ENCODE measurements at regions not wholly inside any gene's neighbourhood (a gene's known extent, or its start where the extent isn't known, plus 50 kb on each side); places are given as distances from the start of the nearest gene placed in this dataset.
"Not testable (repeated sequence)": the region's sequence is repeated elsewhere in the genome, so short reads cannot be mapped to it uniquely, and the experiment has no call there.

DNA sequence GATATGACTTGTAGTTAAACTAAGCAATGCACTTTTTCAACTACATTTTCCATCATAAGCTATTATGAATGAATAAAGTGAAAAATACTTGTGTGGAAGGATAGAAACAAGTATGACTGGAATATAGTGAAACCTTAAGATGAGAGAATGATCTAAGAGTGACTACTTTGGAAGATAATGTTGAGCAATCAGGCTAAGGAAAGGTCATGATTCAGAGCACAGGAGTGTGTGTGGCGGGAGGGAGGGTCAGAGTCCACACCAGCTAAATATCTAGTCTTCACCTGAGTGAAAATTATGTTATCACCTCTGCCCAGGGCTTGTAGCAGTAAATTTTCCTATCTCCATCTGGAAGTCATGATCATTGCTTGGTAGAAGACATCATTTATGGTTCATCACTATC lies 833.4 kb upstream of the ATXN8OS start:
- DNase-seq (ENCODE audit: low read depth): no peak

DNA sequence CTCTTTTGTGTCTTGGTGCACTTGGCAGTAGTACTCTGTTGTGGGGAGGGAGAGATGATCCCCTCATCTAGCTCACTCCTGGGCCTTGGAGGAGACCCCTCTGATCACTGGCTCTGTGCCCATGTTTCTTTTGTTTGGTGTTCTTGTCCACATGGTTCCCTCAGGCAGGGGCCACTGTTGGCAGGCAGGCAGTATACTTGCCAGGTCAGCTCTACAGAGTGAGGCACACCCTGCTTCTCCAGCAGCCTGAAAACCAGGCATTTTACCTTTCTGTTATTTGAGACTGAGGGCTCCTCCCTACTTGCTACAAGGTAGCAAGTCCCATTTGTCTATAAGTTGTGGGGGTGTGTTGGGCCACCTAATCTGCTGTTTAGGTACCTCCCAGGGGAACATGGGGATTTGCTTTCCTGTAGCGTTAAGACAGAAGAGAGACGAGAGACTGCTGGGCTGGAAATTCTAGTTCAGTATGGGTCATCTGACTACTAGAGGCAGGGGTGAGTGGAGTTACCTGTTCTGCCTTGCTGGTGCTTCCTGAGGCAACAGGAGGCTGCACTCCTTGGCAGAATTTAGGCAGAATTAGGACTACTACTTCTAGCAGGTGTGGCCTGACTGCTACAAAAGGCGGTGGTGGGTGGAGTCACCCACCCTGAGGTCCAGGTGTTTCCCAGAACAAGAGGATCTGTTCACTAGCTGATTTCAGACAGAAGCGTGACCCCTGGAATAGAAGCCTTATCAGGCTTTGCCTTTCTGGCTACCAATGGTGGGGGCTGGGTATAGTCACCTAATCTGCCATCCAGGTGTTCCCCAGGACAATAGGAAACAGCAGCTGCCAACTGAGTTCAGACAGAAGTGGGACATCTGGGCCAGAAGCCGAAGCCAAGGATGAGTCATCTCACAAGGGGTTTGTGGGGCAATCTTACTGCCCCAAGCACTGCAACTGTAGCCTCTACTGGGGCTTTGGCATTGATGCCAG lies 843.0 kb upstream of the ATXN8OS start:
- no peak for DNase-seq (ENCODE audit: low read depth)

DNA sequence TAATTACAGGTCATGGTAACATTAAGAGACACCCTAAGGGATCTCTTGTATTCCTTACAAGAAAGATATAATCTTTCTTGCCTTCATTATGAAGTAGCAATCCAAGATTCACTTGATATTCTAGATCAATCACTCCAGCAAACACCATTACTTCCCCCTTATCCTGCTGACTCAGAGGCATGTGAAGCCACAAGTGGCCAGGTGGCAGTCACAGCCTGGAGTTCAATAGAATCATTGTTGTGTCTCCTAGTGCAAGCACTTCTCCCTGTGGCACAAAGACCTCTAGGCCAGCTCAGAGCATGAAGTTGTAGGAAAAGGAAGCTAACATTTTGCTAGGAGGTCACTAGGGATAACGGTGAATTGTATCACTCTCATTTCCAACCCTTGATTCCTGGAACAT lies 864.3 kb upstream of the ATXN8OS start:
- no peak for DNase-seq (ENCODE audit: low read depth)

DNA sequence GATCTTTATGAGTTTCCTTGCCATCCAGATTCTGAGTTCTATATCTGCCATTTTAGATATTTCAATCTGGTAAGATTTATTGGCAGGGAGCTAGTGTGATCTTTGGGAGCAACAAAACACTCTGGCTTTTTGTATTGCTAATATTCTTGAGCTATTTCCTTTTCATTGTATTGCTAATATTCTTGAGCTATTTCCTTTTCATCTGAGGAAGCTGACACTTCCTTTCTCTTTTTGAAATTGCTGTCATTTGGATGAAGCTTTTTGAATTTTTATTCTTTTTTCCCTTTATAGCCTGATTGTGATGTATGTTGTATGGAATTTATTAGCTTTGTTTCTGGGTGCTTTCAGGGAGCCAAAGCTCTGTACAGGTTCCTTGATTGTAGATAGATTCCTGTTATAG lies 873.5 kb upstream of the ATXN8OS start:
- no peak for DNase-seq (ENCODE audit: low read depth)

DNA sequence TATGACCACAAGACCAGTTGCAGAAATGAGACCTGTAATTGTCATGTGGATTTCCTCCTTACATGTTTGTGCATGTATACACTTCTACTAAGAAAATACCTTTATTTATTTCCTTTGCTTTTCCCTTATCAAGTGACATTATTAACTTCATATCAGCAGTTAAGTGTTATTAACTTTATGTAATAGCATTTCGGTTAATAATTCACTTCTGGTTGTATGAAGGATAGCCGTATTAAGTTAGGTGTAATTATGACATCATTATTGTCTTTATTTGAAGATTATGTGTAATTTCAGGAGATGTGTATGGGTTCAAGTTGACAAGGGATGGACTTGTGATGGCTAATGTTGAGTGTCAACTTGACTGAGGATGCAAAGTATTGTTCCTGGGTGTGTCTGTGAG lies 881.2 kb upstream of the ATXN8OS start:
- no peak for DNase-seq (ENCODE audit: low read depth)

DNA sequence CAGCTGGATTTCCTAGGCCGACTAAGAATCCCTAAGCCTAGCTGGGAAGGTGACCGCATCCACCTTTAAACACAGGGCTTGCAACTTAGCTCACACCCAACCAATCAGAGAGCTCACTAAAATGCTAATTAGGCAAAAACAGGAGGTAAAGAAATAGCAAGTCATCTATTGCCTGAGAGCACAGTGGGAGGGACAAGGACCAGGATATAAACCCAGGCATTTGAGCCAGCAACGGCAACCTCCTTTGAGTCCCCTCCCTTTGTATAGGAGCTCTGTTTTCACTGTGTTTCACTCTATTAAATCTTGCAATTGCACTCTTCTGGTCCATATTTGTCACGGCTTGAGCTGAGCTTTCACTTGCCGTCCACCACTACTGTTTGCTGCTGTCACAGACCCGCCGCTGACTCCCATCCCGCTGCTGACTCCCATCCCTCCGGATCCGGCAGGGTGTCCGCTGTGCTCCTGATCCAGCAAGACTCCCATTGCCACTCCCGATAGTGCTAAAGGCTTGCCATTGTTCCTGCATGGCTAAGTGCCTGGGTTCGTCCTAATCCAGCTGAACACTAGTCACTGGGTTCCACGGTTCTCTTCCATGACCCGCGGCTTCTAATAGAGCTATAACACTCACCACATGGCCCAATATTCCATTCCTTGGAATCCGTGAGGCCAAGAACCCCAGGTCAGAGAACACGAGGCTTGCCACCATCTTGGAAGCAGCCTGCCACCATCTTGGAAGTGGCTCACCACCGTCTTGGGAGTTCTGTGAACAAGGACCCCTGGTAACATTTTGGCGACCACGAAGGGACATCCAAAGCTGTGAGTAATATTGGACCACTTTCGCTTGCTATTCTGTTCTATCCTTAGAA lies 885.8 kb upstream of the ATXN8OS start:
- not testable (repeated sequence) for DNase-seq (ENCODE audit: low read depth)

DNA sequence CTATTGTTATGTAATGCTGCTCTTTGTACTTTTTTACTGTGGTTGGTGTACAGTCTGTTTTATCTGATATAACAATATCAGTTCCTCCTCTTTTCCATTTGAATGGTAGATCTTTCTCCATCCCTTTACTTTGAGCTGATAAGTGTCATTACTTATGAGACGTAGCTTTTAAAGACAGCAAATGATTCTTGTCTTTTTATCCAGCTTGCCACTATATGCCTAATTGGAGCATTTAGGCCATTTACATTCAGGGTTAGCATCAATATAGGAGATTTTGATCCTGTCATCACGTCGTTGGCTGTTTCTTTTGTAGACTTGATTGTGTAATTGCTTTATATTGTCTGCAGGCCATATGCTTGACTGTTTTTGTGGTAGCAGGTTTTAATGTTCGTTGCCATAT lies 894.2 kb upstream of the ATXN8OS start:
- DNase-seq (ENCODE audit: low read depth): no peak

DNA sequence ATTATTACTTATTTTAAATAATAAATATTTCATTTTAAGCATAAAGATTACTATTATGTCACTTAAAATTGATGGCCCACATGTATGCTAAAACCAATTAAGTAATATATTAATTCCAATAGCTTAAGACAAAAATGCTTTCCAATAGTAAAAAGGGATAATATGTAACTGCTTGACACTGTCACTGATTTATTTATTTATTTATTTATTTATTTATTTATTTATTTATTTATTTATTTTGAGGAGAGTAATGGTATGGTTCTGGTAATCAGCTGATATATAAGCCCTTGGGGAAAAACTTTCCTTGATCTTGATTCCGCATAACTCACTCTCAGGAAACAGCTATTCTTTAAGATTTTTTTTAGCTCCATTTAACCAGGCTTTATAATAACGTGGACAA lies 903.0 kb upstream of the ATXN8OS start:
- no peak for DNase-seq (ENCODE audit: low read depth)

DNA sequence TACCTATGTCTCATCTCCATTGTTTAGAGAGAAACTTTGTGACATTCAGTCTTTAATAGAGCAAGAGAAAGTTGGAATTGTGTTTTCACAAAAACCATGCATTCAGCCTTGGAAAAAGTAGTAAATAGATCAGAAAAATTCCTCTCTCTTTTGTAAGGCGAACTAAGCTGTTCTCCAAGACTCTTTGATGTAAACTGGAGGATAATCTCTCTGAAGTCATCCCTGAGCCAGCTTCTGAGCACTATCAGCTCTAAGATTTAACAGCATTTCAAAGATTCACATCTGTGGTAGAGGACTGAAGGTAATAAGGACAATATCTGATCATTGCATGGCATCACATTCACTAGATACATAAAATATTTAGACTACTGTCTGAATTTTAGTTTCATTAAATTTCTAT lies 904.6 kb upstream of the ATXN8OS start:
- DNase-seq (ENCODE audit: low read depth): no peak

DNA sequence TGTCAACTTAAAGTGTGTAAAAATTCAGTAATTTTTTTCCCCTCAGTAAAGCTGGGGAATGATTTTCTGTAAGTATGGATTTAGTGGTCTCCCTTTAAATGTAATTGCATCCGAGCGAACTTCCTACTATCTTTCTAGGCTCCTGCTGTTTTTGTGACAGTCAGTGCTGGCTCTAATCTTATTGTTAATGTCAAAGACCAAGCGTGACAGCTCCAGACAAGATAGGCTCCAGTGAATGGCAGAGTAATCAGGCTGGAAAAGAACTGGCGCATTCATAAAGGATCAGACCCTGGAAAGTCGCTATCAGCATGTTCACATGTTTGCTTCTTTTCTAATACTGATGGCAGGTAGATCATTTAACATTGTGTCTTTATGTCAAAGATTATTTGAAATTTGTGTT lies 908.0 kb upstream of the ATXN8OS start:
- DNase-seq (ENCODE audit: low read depth): no peak

DNA sequence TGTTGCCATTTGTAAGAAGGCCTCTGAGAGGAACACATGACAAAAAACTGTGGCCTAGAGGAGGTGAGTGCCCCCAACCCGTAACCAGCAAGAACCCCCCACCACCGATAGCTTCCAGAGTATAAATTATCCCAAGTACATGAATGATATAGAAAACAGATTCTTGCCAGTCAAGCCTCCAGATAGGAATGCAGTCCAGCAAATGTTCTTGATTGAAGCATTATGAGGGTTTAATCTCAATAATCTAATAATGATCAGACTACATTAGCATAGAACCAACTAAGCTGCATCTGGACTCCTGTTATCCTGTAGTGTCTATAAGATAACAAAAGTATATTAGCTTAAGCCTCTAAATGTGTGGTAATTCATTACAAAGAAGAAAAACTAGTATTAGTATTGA lies 908.9 kb upstream of the ATXN8OS start:
- DNase-seq (ENCODE audit: low read depth): no peak

DNA sequence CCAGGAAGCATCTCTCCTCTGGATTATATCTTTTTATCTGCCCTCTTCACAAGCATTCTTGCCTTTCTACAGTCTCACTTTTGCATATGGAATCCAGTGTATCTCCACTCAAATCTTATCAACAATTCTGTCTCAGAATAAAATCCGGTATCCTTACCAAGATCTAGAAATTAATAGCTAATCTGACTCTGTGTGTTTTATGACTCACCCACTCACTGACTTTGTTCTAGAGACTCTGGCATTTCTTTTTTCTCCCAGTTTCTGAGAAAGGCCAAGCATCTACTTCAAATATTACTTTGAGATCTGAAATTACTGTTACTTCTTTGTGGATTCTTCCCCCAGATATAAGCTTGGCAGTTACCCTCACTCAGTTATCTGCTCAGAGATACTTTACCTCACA lies 913.5 kb upstream of the ATXN8OS start:
- DNase-seq (ENCODE audit: low read depth): no peak

DNA sequence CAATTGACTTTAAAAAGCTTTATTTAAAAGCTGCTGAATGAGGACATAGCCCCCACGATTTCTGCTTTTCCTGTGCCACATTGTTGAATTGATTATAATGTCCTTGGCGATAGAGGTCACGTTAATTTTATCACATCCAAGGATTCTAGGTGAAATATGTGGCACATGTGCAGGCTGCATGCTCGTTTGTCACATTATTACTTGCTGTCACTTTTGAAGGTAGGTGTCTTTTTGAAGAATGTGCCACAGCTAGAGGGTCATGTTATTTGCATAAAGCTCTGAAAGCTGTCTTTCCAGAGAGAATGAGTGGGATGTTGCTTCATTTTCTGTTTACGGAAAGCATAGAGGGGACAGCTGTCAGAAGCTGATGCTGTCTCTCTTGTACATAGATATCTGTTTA lies 927.6 kb upstream of the ATXN8OS start:
- DNase-seq (ENCODE audit: low read depth): no peak

DNA sequence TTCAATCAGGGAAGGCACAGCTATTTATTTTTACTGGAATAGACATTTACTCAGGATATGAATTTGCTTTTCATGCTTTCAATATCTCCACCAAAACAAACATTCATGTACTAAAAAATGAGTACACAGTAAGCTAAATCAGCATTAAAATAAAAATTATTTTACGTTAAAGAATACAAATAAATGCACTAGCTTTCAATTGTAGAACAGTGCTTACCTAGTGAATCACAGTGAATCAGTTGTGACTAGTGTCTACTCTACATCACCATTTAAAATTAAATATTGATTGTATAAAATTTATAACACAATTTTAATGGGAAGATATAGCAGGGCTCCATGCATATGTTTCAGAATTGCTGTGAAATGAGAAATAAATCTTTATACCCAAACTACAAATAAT lies 929.6 kb upstream of the ATXN8OS start:
- no peak for DNase-seq (ENCODE audit: low read depth)

DNA sequence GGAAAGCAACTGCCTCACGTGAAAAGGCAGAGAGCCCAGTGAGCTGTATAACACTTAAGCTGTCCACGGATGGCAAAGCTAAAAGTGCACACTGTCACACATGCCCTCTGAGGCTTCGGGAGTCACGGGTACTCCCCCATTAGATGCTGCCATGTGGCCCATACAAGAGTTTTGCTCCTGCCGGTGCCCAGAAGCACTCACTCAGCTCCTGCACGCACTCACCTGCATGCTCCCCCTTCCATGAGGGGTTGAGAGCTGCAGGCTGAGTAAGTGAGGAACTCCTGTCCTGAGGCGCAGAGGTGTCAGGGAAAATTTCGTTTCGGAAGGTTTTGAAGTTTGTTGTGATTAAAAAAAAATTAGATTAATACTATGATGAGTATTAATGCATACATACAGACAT lies 939.2 kb upstream of the ATXN8OS start:
- DNase-seq (ENCODE audit: low read depth): no peak

DNA sequence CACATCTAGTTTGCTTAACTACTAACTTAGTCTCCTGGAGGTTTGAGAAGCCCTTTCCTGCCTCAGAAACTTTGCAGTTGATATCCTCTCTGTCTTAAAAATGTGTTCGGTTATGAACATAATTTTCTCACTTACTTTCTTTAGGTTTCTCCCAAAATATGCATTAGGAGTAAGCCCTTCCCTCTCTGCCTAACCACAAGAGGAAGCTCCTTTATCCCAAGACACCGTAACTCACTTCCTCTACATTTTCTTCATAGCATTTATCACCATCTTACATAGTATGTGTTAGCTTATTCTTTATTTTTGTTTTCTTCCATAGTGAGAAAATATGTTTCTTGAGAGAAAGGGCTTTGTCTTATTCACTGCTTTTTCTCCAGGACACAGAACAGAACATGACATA lies 952.5 kb upstream of the ATXN8OS start:
- DNase-seq (ENCODE audit: low read depth): no peak

DNA sequence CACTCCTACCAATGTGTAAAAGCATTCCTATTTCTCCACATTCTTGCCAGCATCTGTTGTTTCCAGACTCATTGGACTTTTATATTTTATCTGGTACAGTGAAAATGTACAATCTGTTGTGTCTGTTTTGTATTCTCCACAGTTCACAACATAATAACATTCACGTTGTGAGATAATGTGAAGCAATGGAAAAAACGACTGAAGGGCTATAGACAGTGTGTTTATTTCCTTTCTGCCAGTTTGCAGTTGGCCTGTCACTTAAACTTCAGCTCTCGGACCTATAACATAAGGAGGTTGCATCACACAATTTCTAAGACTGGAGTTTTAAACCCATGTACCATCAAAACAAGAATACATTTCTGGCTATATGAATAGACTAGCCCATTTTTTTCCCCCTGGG lies 965.5 kb upstream of the ATXN8OS start:
- no peak for DNase-seq (ENCODE audit: low read depth)

DNA sequence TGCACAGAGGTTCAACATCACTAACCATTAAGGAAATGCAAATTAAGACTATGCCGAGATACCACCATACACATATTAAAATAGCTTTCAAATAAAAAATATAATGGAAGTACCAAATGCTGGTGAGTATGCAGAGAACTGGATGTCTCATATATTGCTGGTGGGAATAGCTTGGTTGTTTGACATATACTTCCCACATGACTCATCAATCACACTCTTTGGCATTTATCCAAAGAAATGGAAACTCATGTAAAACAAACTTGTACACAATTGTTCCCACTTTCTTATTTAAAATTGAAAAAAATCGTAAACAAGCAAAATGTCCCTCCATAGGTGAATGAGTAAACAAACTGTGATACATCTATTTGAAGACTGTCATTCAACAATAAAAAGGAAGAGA lies 982.6 kb upstream of the ATXN8OS start:
- no peak for DNase-seq (ENCODE audit: low read depth)

DNA sequence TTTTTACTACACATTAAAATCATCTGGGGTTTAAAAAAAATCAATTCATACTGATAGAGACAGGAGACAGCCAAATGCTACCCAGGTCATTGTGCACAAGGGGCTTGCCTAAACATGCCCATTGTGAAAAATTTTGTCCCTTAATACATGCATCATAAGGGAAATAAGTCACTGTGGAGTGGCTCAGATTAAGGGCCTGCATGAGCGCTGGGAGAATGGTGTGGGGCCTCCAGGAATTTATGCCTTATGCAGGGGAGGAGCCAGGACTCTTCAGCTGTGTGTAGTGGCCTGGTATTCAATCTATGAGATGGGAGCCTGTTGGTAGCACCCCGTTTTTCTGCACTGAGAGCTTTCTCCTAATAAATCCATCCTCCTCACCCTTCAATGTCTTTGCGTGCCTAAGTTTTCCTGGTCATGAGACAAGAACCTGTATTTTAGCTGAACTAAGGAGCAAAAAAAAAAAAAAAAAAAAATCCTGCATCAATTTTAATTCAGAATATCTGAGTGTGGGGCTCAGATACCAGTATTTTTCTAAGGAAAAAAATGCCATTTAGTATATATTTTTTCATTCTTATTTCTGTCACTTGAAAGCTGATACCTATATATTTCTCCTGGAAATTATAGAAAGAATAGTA lies 997.6 kb upstream of the ATXN8OS start:
- no peak for DNase-seq (ENCODE audit: low read depth)

DNA sequence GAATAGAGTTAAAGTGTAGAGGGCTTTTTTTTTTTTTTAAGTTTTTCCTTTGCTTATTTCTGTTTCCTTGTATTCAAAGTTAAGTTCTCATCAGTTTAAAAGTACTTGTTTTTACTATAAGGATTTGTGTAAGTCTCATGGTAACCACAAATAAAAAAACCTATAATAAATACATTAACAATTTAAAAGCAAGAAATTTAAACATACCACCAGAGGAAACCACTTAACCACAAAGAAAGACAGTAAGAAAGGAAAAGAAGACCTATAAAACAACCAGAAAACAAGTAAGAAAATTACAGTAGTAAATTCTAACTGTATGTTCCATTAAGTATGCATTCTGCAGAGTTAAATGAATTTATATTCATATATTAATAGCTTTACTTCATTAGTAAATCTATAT lies 999.1 kb upstream of the ATXN8OS start:
- no peak for DNase-seq (ENCODE audit: low read depth)

DNA sequence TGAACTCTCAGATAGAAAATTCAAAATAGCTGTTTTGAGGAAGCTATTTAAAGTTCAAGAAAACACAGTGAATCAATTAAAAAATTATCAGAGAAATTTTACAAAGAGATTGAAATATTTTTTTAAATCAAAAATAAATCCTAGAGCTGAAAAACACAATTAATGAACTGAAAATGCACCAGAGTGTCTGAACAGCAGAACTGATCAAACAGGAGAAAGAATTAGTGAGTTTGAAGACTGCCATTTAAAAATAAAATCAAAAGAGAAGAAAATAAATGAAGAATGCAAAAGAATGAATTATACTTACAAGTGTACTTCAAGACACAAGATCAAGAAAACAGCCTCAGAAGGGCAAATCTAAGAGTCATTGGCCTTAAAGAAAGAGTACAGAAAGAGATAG lies 1000.2 kb upstream of the ATXN8OS start:
- DNase-seq (ENCODE audit: low read depth): no peak

DNA sequence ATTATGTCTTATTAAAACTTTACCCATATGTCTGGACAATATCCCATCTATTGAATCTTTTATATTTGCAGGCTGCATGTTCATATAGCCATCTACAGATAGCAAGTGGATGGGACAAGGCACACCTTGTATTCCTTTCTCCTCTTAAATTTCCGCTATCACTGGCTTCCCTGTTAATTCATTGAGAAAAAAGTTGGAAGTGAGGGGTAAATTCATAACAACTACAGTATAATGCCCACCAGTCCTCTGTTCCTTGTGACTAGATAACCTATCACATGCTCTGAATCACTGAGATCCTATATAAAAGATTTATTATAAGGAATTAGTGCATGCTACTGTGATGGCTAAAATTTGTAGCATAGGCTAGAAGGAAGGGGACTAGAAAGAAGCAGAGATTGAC lies 1005.8 kb upstream of the ATXN8OS start:
- DNase-seq (ENCODE audit: low read depth): no peak

DNA sequence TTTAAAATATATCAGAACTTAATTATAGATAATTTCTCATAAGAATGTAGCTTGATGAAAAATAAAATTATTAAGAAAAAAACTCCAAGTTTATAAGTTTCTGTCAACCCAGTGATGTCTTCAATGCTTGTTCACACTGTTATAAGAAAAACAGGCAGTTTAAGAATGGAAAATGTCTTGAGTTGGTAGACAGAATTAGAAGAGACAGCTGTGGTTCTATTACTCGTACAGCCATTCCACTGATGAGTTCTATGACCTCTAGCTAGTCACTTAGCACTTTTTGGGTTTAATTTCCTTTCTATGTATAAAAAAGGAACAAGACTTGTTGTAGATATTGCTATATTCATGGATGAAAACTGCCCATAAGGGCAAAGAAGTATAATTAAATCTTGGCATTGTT lies 1013.1 kb upstream of the ATXN8OS start:
- no peak for DNase-seq (ENCODE audit: low read depth)

All from GM04503 (cell line).